NT2/D1 (cell line): ENCODE measurements at regions not wholly inside any gene's neighbourhood (a gene's known extent, or its start where the extent isn't known, plus 50 kb on each side); places are given as distances from the start of the nearest gene placed in this dataset.

Experiments
- DNase-seq: peaks from one replicate; pipeline ENCODE4 v3.0.0-alpha.2; 2011; ENCODE audit warnings: low read depth, low spot score
- H3K27me3 ChIP-seq: 2 replicates; pipeline ENCODE4 v1.6.0; 2011; ENCODE audit warnings: mild to moderate bottlenecking; ENCODE audit not compliant: insufficient read length, insufficient read depth
- H3K36me3 ChIP-seq: 2 replicates; pipeline ENCODE4 v1.6.1; 2011; ENCODE audit warnings: mild to moderate bottlenecking, low read length, mixed read lengths; ENCODE audit not compliant: insufficient read depth, insufficient read length
- H3K4me1 ChIP-seq: 2 replicates; pipeline ENCODE4 v1.5.1; 2011; ENCODE audit not compliant: insufficient read depth, insufficient read length
- H3K4me3 ChIP-seq: 2 replicates; pipeline ENCODE4 v1.5.1; 2011; ENCODE audit warnings: low read depth; ENCODE audit not compliant: insufficient read length
- H3K9ac ChIP-seq: 2 replicates; pipeline ENCODE4 v1.6.0; 2011; ENCODE audit warnings: low read depth; ENCODE audit not compliant: insufficient read length
- H3K9me3 ChIP-seq: 2 replicates; pipeline ENCODE4 v1.5.1; 2011; ENCODE audit warnings: mild to moderate bottlenecking, low read length; ENCODE audit not compliant: insufficient read depth
- SUZ12 ChIP-seq: IDR thresholded peaks from 2 replicates; pipeline ENCODE4 v1.6.1; 2011; ENCODE audit not compliant: insufficient read length, insufficient read depth; ENCODE audit errors: extremely low read depth
- YY1 ChIP-seq: IDR thresholded peaks from 2 replicates; pipeline ENCODE4 v1.6.1; 2011; ENCODE audit not compliant: insufficient read length, insufficient read depth
- ZNF274 ChIP-seq: IDR thresholded peaks from 2 replicates; pipeline ENCODE4 v1.6.1; 2011; ENCODE audit warnings: mild to moderate bottlenecking, low read depth, low read length

GRCh38 chr9:116030517-116030916, 123.1 kb upstream of the PAPPA start:
- no peaks in the 10 kb centered on the region for H3K4me1 ChIP-seq
- no peaks in the 10 kb centered on the region for H3K9me3 ChIP-seq
- no peak overlapping the region for H3K9ac ChIP-seq
- TF ChIP-seq ZNF274 (no peak), SUZ12 (no peak), YY1 (no peak)
- no peaks in the 10 kb centered on the region for H3K27me3 ChIP-seq
- no peaks in the 10 kb centered on the region for H3K36me3 ChIP-seq
- DNase-seq: no peak
- no peak overlapping the region for H3K4me3 ChIP-seq

- H3K4me3 ChIP-seq: no peak overlapping the region
- no peaks in the 10 kb centered on the region for H3K27me3 ChIP-seq
- no peaks in the 10 kb centered on the region for H3K36me3 ChIP-seq
- no peaks in the 10 kb centered on the region for H3K4me1 ChIP-seq
- no peak for DNase-seq
- no peak overlapping the region for H3K9ac ChIP-seq
- no peaks in the 10 kb centered on the region for H3K9me3 ChIP-seq
- TF ChIP-seq SUZ12 (no peak), ZNF274 (no peak), YY1 (no peak)
Measured at GRCh38 chr9:116032683-116033440, 120.7 kb upstream of the PAPPA start.

GRCh38 chr9:116039312-116039711, 114.3 kb upstream of the PAPPA start:
- no peak overlapping the region for H3K9ac ChIP-seq
- DNase-seq: no peak
- H3K36me3 ChIP-seq: no peaks in the 10 kb centered on the region

GRCh38 chr9:116039893-116040292, 113.7 kb upstream of the PAPPA start:
- no peak for DNase-seq
- no peak overlapping the region for H3K9ac ChIP-seq
- H3K4me3 ChIP-seq: no peak overlapping the region
- no peaks in the 10 kb centered on the region for H3K4me1 ChIP-seq
- peaks cover 1% of the 10 kb centered on the region; the same call in 1 of the 2 replicates for H3K9me3 ChIP-seq
- no peaks in the 10 kb centered on the region for H3K36me3 ChIP-seq
- H3K27me3 ChIP-seq: no peaks in the 10 kb centered on the region
- TF ChIP-seq SUZ12 (no peak), YY1 (no peak), ZNF274 (no peak)

More at GRCh38 chr9:116039312-116039711, 114.3 kb upstream of the PAPPA start:
- Histone ChIP-seq H3K27me3 (no peaks in the 10 kb centered on the region), H3K4me3 (no peak overlapping the region), H3K9me3 (no peaks in the 10 kb centered on the region), H3K4me1 (no peaks in the 10 kb centered on the region)
- TF ChIP-seq YY1: no peak
- no peak for TF ChIP-seq ZNF274
- no peak for TF ChIP-seq SUZ12

GRCh38 chr9:116042321-116042720, 111.3 kb upstream of the PAPPA start:
- H3K36me3 ChIP-seq: no peaks in the 10 kb centered on the region
- H3K9me3 ChIP-seq: peaks cover 16% of the 10 kb centered on the region
- H3K9ac ChIP-seq: no peak overlapping the region
- no peaks in the 10 kb centered on the region for H3K4me1 ChIP-seq
- no peak overlapping the region for H3K4me3 ChIP-seq
- TF ChIP-seq ZNF274 (no peak), YY1 (no peak), SUZ12 (no peak)
- H3K27me3 ChIP-seq: no peaks in the 10 kb centered on the region
- no peak for DNase-seq

GRCh38 chr9:116045083-116045482, 108.5 kb upstream of the PAPPA start:
- Histone ChIP-seq H3K9me3 (peaks cover 16% of the 10 kb centered on the region), H3K4me3 (no peak overlapping the region), H3K4me1 (no peaks in the 10 kb centered on the region), H3K27me3 (no peaks in the 10 kb centered on the region), H3K36me3 (no peaks in the 10 kb centered on the region), H3K9ac (no peak overlapping the region)
- no peak for TF ChIP-seq SUZ12
- TF ChIP-seq ZNF274: no peak
- no peak for TF ChIP-seq YY1
- DNase-seq: no peak

- H3K27me3 ChIP-seq: no peaks in the 10 kb centered on the region
- no peak for TF ChIP-seq YY1
- no peak for TF ChIP-seq SUZ12
- TF ChIP-seq ZNF274: no peak
- H3K36me3 ChIP-seq: no peaks in the 10 kb centered on the region
- H3K9ac ChIP-seq: no peak overlapping the region
- no peak for DNase-seq
- H3K4me3 ChIP-seq: no peak overlapping the region
- peaks cover 16% of the 10 kb centered on the region for H3K9me3 ChIP-seq
- no peaks in the 10 kb centered on the region for H3K4me1 ChIP-seq
Measured at GRCh38 chr9:116048081-116048480, 105.5 kb upstream of the PAPPA start.
